Activated CD4-positive, alpha-beta T cell treated with anti-CD3 and anti-CD28 coated beads, Interleukin-2, amount 10 ng/mL, durations not matched to agents 24 days and 14 days (primary cell): ENCODE measurements at regions not wholly inside any gene's neighbourhood (a gene's known extent, or its start where the extent isn't known, plus 50 kb on each side); places are given as distances from the start of the nearest gene placed in this dataset.

Experiments used
- DNase-seq: peaks from one replicate; pipeline ENCODE4 v3.0.0; 2022
- H3K27ac Mint-ChIP-seq: one replicate; pipeline ENCODE4 v1.8.0; 2022; ENCODE audit warnings: mild to moderate bottlenecking, mixed read lengths
- H3K27me3 Mint-ChIP-seq: one replicate; pipeline ENCODE4 v1.8.0; 2022; ENCODE audit warnings: mixed read lengths
- H3K36me3 Mint-ChIP-seq: one replicate; pipeline ENCODE4 v1.8.0; 2022; ENCODE audit warnings: low read depth, mild to moderate bottlenecking, mixed read lengths
- H3K4me1 Mint-ChIP-seq: one replicate; pipeline ENCODE4 v1.8.0; 2021; ENCODE audit warnings: mixed read lengths
- H3K4me3 Mint-ChIP-seq: one replicate; pipeline ENCODE4 v1.8.0; 2022; ENCODE audit warnings: mild to moderate bottlenecking, moderate library complexity, mixed read lengths
- H3K9me3 Mint-ChIP-seq: one replicate; pipeline ENCODE4 v1.8.0; 2021; ENCODE audit warnings: mixed read lengths
- intact Hi-C: fragments of 100-400 bp; cut with micrococcal nuclease; formaldehyde crosslinking; loops from one replicate; pipeline ENCODE4 v1.15.1; 2023

GRCh38 chr1:238501290-238501689 lies 610.6 kb upstream of the ZP4 start:
- no peaks in the 10 kb centered on the region for H3K9me3 Mint-ChIP-seq
- DNase-seq, result no peak
- H3K27me3 Mint-ChIP-seq, result no peaks in the 10 kb centered on the region
- intact Hi-C loops, result no loop called here
- H3K4me3 Mint-ChIP-seq, result no peak overlapping the region
- H3K4me1 Mint-ChIP-seq, result no peaks in the 10 kb centered on the region
- H3K36me3 Mint-ChIP-seq, result no peaks in the 10 kb centered on the region
- no peak overlapping the region for H3K27ac Mint-ChIP-seq

GRCh38 chr1:238499021-238499420 lies 608.3 kb upstream of the ZP4 start:
- Mint-ChIP-seq H3K27ac (no peak overlapping the region), H3K4me3 (no peak overlapping the region), H3K27me3 (no peaks in the 10 kb centered on the region), H3K9me3 (no peaks in the 10 kb centered on the region), H3K4me1 (no peaks in the 10 kb centered on the region), H3K36me3 (no peaks in the 10 kb centered on the region)
- intact Hi-C loops, result no loop called here
- DNase-seq, result no peak

- Mint-ChIP-seq H3K27me3 (no peaks in the 10 kb centered on the region), H3K27ac (no peak overlapping the region), H3K36me3 (no peaks in the 10 kb centered on the region), H3K9me3 (no peaks in the 10 kb centered on the region), H3K4me1 (no peaks in the 10 kb centered on the region), H3K4me3 (no peak overlapping the region)
- no peak for DNase-seq
- intact Hi-C loops, result no loop called here
Measured at GRCh38 chr1:238492271-238492670, 601.5 kb upstream of the ZP4 start.

- Mint-ChIP-seq H3K27me3 (no peaks in the 10 kb centered on the region), H3K9me3 (no peaks in the 10 kb centered on the region), H3K4me3 (no peak overlapping the region), H3K4me1 (no peaks in the 10 kb centered on the region), H3K36me3 (no peaks in the 10 kb centered on the region), H3K27ac (no peak overlapping the region)
- intact Hi-C loops, result no loop called here
- DNase-seq, result no peak
Measured at GRCh38 chr1:238491265-238491664, 600.5 kb upstream of the ZP4 start.

- Mint-ChIP-seq H3K27me3 (no peaks in the 10 kb centered on the region), H3K9me3 (no peaks in the 10 kb centered on the region), H3K4me1 (no peaks in the 10 kb centered on the region), H3K36me3 (no peaks in the 10 kb centered on the region), H3K27ac (no peak overlapping the region), H3K4me3 (no peak overlapping the region)
- intact Hi-C loops, result no loop called here
- DNase-seq, result no peak
Measured at GRCh38 chr1:238489006-238489405, 598.3 kb upstream of the ZP4 start.

- Mint-ChIP-seq H3K4me1 (no peaks in the 10 kb centered on the region), H3K27ac (no peak overlapping the region), H3K36me3 (no peaks in the 10 kb centered on the region), H3K9me3 (no peaks in the 10 kb centered on the region), H3K4me3 (no peak overlapping the region), H3K27me3 (no peaks in the 10 kb centered on the region)
- intact Hi-C loops, result no loop called here
- DNase-seq, result no peak
Measured at GRCh38 chr1:238488401-238488800, 597.7 kb upstream of the ZP4 start.

- no peak overlapping the region for H3K27ac Mint-ChIP-seq
- H3K4me1 Mint-ChIP-seq, result no peaks in the 10 kb centered on the region
- no peak for DNase-seq
- no peaks in the 10 kb centered on the region for H3K27me3 Mint-ChIP-seq
- no peaks in the 10 kb centered on the region for H3K9me3 Mint-ChIP-seq
- intact Hi-C loops, result no loop called here
- H3K36me3 Mint-ChIP-seq, result no peaks in the 10 kb centered on the region
- no peak overlapping the region for H3K4me3 Mint-ChIP-seq
Measured at GRCh38 chr1:238487931-238488330, 597.2 kb upstream of the ZP4 start.

- no peak overlapping the region for H3K27ac Mint-ChIP-seq
- DNase-seq, result no peak
- intact Hi-C loops, result no loop called here
Measured at GRCh38 chr1:238485912-238486209, 595.1 kb upstream of the ZP4 start.

GRCh38 chr1:238485057-238485911 lies 594.6 kb upstream of the ZP4 start:
- no peak for DNase-seq
- Mint-ChIP-seq H3K4me3 (no peak overlapping the region), H3K36me3 (no peaks in the 10 kb centered on the region), H3K27me3 (no peaks in the 10 kb centered on the region), H3K27ac (no peak overlapping the region), H3K9me3 (no peaks in the 10 kb centered on the region), H3K4me1 (no peaks in the 10 kb centered on the region)
- intact Hi-C loops, result no loop called here

More at GRCh38 chr1:238485912-238486209, 595.1 kb upstream of the ZP4 start:
- Mint-ChIP-seq H3K27me3 (no peaks in the 10 kb centered on the region), H3K4me3 (no peak overlapping the region), H3K36me3 (no peaks in the 10 kb centered on the region), H3K9me3 (no peaks in the 10 kb centered on the region), H3K4me1 (no peaks in the 10 kb centered on the region)

- no peaks in the 10 kb centered on the region for H3K27me3 Mint-ChIP-seq
- H3K4me1 Mint-ChIP-seq, result no peaks in the 10 kb centered on the region
- intact Hi-C loops, result no loop called here
Measured at GRCh38 chr1:238484121-238484520, 593.4 kb upstream of the ZP4 start.

GRCh38 chr1:238476841-238477240 lies 586.1 kb upstream of the ZP4 start:
- H3K4me3 Mint-ChIP-seq, result no peak overlapping the region
- H3K36me3 Mint-ChIP-seq, result no peaks in the 10 kb centered on the region
- intact Hi-C loops, result no loop called here
- no peak for DNase-seq
- no peak overlapping the region for H3K27ac Mint-ChIP-seq
- H3K9me3 Mint-ChIP-seq, result no peaks in the 10 kb centered on the region
- no peaks in the 10 kb centered on the region for H3K4me1 Mint-ChIP-seq
- no peaks in the 10 kb centered on the region for H3K27me3 Mint-ChIP-seq

More at GRCh38 chr1:238484121-238484520, 593.4 kb upstream of the ZP4 start:
- Mint-ChIP-seq H3K4me3 (no peak overlapping the region), H3K36me3 (no peaks in the 10 kb centered on the region), H3K9me3 (no peaks in the 10 kb centered on the region), H3K27ac (no peak overlapping the region)
- no peak for DNase-seq

- Mint-ChIP-seq H3K27ac (no peak overlapping the region), H3K36me3 (no peaks in the 10 kb centered on the region), H3K4me3 (no peak overlapping the region), H3K9me3 (no peaks in the 10 kb centered on the region), H3K4me1 (no peaks in the 10 kb centered on the region), H3K27me3 (no peaks in the 10 kb centered on the region)
- no peak for DNase-seq
- intact Hi-C loops, result no loop called here
Measured at GRCh38 chr1:238475712-238476111, 585.0 kb upstream of the ZP4 start.

- Mint-ChIP-seq H3K27ac (no peak overlapping the region), H3K4me3 (no peak overlapping the region), H3K36me3 (no peaks in the 10 kb centered on the region), H3K4me1 (no peaks in the 10 kb centered on the region), H3K9me3 (no peaks in the 10 kb centered on the region), H3K27me3 (no peaks in the 10 kb centered on the region)
- no peak for DNase-seq
- intact Hi-C loops, result no loop called here
Measured at GRCh38 chr1:238474263-238474662, 583.5 kb upstream of the ZP4 start.

- intact Hi-C loops, result no loop called here
- no peaks in the 10 kb centered on the region for H3K27me3 Mint-ChIP-seq
- no peak overlapping the region for H3K4me3 Mint-ChIP-seq
- no peak overlapping the region for H3K27ac Mint-ChIP-seq
- no peak for DNase-seq
- no peaks in the 10 kb centered on the region for H3K9me3 Mint-ChIP-seq
- no peaks in the 10 kb centered on the region for H3K36me3 Mint-ChIP-seq
- H3K4me1 Mint-ChIP-seq, result no peaks in the 10 kb centered on the region
Measured at GRCh38 chr1:238469146-238469631, 578.5 kb upstream of the ZP4 start.

- H3K4me3 Mint-ChIP-seq, result no peak overlapping the region
Measured at GRCh38 chr1:238468068-238468467, 577.3 kb upstream of the ZP4 start.

More at GRCh38 chr1:238468068-238468467, 577.3 kb upstream of the ZP4 start:
- intact Hi-C loops, result no loop called here
- no peak for DNase-seq
- no peaks in the 10 kb centered on the region for H3K36me3 Mint-ChIP-seq
- no peaks in the 10 kb centered on the region for H3K9me3 Mint-ChIP-seq
- H3K4me1 Mint-ChIP-seq, result no peaks in the 10 kb centered on the region
- H3K27me3 Mint-ChIP-seq, result no peaks in the 10 kb centered on the region
- no peak overlapping the region for H3K27ac Mint-ChIP-seq
